Body of pancreas (tissue), 4 donors: ENCODE measurements at regions not wholly inside any gene's neighbourhood (a gene's known extent, or its start where the extent isn't known, plus 50 kb on each side); places are given as distances from the start of the nearest gene placed in this dataset.

ENCODE experiments used
- POLR2A ChIP-seq, 3 donors: fragments of 450-650 bp; IDR thresholded peaks; one replicate each; pipeline ENCODE4 v1.6.1; 2016; ENCODE audit warnings: antibody characterized with exemption in 3 of 3, mild to moderate bottlenecking in 2 of 3
- TF ChIP-seq, protein P1 (sequence below), 7 experiments: fragments of 450-650 bp in 4 of 7; fragments of 200-600 bp in 3 of 7; sonication (generic) in 3 of 7; IDR thresholded peaks; one replicate each; pipeline ENCODE4 v1.5.1; 2016 to 2019; ENCODE audit warnings: antibody characterized with exemption in 7 of 7

DNA sequence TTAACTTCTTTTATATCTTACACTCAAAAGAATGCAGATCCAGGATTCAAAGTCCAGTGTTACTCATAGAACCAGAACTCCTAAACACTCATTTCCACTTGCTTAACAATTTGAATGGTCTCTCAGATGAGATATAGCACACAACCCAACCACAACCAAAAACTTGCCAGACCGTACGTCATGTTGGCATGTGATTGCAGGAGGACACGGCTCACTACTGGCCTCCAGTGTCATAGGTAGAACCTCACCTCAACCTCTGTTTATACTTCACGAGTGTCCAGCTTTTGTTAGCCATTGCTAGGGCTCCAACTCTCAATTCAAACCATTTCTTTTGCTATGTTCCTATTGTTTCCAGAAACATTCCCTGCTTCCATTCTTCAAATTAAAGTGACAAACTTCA is 58.5 kb upstream of the PDGFD start:
- TF ChIP-seq, protein P1, sequence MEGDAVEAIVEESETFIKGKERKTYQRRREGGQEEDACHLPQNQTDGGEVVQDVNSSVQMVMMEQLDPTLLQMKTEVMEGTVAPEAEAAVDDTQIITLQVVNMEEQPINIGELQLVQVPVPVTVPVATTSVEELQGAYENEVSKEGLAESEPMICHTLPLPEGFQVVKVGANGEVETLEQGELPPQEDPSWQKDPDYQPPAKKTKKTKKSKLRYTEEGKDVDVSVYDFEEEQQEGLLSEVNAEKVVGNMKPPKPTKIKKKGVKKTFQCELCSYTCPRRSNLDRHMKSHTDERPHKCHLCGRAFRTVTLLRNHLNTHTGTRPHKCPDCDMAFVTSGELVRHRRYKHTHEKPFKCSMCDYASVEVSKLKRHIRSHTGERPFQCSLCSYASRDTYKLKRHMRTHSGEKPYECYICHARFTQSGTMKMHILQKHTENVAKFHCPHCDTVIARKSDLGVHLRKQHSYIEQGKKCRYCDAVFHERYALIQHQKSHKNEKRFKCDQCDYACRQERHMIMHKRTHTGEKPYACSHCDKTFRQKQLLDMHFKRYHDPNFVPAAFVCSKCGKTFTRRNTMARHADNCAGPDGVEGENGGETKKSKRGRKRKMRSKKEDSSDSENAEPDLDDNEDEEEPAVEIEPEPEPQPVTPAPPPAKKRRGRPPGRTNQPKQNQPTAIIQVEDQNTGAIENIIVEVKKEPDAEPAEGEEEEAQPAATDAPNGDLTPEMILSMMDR (IDR thresholded peaks at IDR 0.05): peak in 3 of 7 experiments; percentile 12 to 33 (median 14)
- TF ChIP-seq POLR2A (IDR thresholded peaks at IDR 0.05): no peak
